ENCODE measurements at regions not wholly inside any gene's neighbourhood (a gene's known extent, or its start where the extent isn't known, plus 50 kb on each side); places are given as distances from the start of the nearest gene placed in this dataset.

GRCh38 chr9:113646946-113647914 is 183.7 kb downstream of the RGS3 start:
- DNase-seq (ENCODE audit: low read depth) = no peak

GRCh38 chr9:113648048-113648447 is 184.5 kb downstream of the RGS3 start:
- no peak for DNase-seq (ENCODE audit: low read depth)

- no peak for DNase-seq (ENCODE audit: low read depth)
These were observed 185.1 kb downstream of the RGS3 start for GRCh38 chr9:113648586-113648985.

GRCh38 chr9:113649054-113649453 is 185.5 kb downstream of the RGS3 start:
- DNase-seq (ENCODE audit: low read depth) = no peak

GRCh38 chr9:113649855-113650206 is 186.3 kb downstream of the RGS3 start:
- no peak for DNase-seq (ENCODE audit: low read depth)

- peak; percentile 43 for DNase-seq (ENCODE audit: low read depth)
These were observed 186.9 kb downstream of the RGS3 start for GRCh38 chr9:113650207-113651131.

GRCh38 chr9:113651896-113652295 is 188.4 kb downstream of the RGS3 start:
- DNase-seq (ENCODE audit: low read depth) = no peak

- DNase-seq (ENCODE audit: low read depth) = no peak
These were observed 189.0 kb downstream of the RGS3 start for GRCh38 chr9:113652355-113653152.

- DNase-seq (ENCODE audit: low read depth) = no peak
These were observed 190.4 kb downstream of the RGS3 start for GRCh38 chr9:113653746-113654604.

GRCh38 chr9:113654605-113655428 is 191.3 kb downstream of the RGS3 start:
- DNase-seq (ENCODE audit: low read depth) = no peak

- DNase-seq (ENCODE audit: low read depth) = no peak
These were observed 193.5 kb downstream of the RGS3 start for GRCh38 chr9:113656771-113657670.

- peak; percentile 68 for DNase-seq (ENCODE audit: low read depth)
These were observed 194.4 kb downstream of the RGS3 start for GRCh38 chr9:113657765-113658544.

- DNase-seq (ENCODE audit: low read depth) = no peak
These were observed 195.0 kb downstream of the RGS3 start for GRCh38 chr9:113658545-113658895.

GRCh38 chr9:113659039-113659438 is 195.5 kb downstream of the RGS3 start:
- DNase-seq (ENCODE audit: low read depth) = no peak

GRCh38 chr9:113659740-113660139 is 196.2 kb downstream of the RGS3 start:
- DNase-seq (ENCODE audit: low read depth) = no peak

- DNase-seq (ENCODE audit: low read depth) = no peak
These were observed 196.7 kb downstream of the RGS3 start for GRCh38 chr9:113660196-113660595.

GRCh38 chr9:113661074-113661473 is 197.5 kb downstream of the RGS3 start:
- DNase-seq (ENCODE audit: low read depth) = no peak

- DNase-seq (ENCODE audit: low read depth) = no peak
These were observed 200.8 kb downstream of the RGS3 start for GRCh38 chr9:113664181-113664875.

All from HS-5 (cell line).